GM12892 (cell line): ENCODE measurements at regions not wholly inside any gene's neighbourhood (a gene's known extent, or its start where the extent isn't known, plus 50 kb on each side); places are given as distances from the start of the nearest gene placed in this dataset.

ENCODE experiments used
- DNase-seq: peaks from one replicate; pipeline ENCODE4 v3.0.0; 2011; ENCODE audit not compliant: insufficient read length
- FAIRE-seq: peaks from 2 replicates; lab custom pipeline; 2011; peaks lifted over from hg19 to GRCh38; lab: Jason Lieb, UNC
- POLR2A ChIP-seq: IDR thresholded peaks from 2 replicates; pipeline ENCODE4 v1.6.1; 2011; ENCODE audit warnings: low read depth, low read length, control low read depth
- POLR2AphosphoS5 ChIP-seq: IDR thresholded peaks from 2 replicates; pipeline ENCODE4 v1.6.1; 2011; ENCODE audit warnings: low read depth, low read length, control low read depth
- TAF1 ChIP-seq: IDR thresholded peaks from 2 replicates; pipeline ENCODE4 v1.6.1; 2011; ENCODE audit warnings: low read depth, mild to moderate bottlenecking, control low read depth, low read length, borderline replicate concordance

DNA sequence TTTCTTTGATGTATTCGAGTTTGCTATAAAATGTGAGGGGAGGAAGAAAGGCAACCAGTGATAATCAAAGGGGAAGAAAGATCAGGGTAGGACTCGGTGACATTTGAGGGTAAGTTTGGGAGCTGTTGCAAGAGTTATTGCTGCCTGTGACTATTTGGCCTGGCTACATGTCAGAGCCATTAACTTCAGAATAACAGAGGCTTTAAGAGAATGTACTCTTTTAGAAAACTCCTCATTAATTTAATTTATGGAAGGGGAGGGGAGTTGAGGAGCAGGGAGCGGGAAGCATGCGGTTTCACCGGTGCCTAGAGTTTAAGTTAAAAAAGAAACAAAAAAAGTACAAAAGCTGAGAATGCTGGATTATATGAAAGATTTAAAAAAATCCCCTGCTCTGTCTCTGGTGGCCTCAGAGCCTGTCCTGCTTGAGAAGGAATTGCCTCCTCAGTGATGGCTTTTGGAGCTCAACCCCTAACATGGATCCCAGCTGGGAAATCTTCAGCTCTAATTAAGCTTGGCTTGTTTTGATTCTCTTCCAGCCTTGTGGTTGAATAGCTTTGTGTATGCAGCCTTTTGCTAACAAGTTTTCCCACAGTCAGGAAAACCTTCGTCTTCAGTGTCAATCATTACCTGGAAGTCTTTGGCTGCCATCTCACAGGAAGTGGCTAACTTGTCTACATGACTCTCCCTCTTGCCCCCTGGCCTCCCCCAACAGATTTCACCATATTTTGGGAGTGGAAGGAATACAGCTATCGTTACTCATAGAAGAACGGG lies 238.2 kb downstream of the SOX4 start:
- FAIRE-seq (no peak), DNase-seq (no peak)
- TF ChIP-seq POLR2A, result no peak
- TF ChIP-seq POLR2AphosphoS5, result no peak
- no peak for TF ChIP-seq TAF1

DNA sequence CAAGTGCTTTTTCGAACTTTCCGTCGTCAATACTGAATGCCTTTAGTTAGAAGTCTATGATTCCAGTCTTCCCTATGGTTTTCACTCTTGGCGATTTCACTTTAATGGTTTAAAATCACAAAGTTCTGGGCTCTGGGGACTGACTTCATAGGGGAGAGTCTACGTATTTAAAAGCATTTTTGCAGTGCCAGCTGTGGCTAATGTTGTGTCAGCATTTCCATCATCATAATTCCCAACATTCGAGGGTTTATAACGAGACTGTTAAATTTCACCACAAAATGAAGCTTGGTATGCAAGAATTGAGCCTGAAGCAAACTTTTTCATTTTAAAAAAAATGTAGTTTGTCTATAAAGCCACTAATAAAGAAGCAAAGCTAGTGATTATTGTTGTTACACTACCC lies 242.7 kb downstream of the SOX4 start:
- FAIRE-seq (no peak), DNase-seq (no peak)
- no peak for TF ChIP-seq TAF1
- TF ChIP-seq POLR2AphosphoS5, result no peak
- no peak for TF ChIP-seq POLR2A

DNA sequence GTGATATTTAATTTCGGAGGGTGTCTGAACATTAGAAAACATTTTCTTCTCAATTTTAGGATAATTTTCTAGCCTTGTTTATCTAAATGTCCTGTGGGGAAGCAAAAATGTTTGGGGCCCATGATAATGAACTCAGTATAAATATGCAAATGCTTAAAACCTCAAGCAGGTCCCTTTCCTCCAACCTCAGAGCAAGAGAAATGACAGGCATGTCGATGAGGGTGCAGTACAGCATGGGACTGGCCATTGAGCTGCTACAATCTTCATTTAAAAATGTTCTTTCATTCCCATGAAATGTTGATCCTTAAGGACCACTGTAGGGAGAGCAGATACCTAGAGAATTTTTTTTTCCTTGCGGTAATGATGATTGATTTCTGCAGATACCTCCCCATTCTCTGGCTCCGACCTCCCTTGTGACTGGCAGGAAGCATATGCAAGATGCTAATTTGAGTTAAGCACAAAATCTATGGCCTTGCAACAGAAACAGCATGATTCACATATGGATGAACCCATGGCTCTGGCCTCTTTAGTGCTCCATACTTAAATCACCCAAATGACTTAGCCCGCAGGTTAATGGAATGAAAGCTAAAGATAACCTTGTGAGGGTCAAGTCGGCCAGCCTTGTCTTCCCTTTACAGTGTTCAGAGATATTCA lies 243.3 kb downstream of the SOX4 start:
- TF ChIP-seq TAF1 (no peak), POLR2A (no peak), POLR2AphosphoS5 (no peak)
- DNase-seq (no peak), FAIRE-seq (peak; percentile 65)

DNA sequence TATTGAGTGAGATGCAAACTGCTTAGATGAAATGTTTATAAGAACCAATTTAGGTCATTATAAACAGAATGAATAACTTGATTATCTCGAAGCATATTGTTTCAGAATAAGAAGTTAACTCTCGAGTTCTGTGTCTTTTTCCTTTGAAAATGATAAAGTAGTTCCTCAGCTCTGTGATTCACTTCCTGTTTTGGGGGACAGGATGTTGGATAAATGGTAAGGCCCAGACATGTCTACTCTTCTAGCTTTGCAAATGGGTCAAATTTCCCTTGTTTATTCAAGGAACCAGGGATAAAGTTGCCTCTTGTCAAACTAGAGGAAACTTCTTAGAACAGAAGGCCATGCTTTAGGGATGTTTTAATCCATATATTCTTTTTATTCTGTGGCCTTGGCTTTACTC lies 246.9 kb downstream of the SOX4 start:
- DNase-seq (no peak), FAIRE-seq (no peak)
- no peak for TF ChIP-seq POLR2A
- no peak for TF ChIP-seq POLR2AphosphoS5
- TF ChIP-seq TAF1, result no peak

DNA sequence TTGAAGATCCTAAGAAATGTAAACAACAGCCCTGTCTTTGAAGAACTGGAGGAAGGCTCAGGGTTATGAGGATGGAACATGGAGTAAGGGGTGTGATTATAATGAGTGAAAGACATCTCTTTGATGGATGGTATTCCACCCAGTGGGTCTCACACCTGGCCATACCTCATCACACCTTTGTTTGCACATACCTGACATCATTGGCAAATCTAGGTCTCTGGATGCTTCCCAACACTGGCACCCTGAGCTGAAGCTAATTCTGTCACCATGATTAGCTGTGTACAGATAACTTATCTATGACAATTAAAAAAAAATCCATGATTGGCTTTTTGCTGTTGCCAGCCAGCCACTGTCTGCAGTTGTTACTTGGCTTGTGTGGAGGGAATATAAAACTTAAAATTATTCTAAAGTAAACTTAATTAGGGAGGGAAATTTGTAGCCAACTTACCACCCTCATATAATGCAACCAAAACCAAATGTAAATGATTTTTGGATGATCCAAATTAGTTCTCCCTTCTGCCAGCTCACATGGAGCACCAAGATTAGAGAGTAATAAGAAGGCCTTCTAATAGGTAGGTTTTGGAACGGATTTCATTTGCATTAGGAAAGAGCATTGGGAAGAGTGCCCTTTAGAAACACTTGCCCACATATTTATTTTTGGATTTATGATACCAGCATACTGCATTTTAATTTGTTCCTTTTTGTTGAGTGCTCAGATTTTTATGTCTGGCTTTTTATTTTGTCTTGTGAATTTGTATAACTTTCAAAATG lies 249.5 kb downstream of the SOX4 start:
- FAIRE-seq (no peak), DNase-seq (no peak)
- TF ChIP-seq TAF1 (no peak), POLR2A (no peak), POLR2AphosphoS5 (no peak)

DNA sequence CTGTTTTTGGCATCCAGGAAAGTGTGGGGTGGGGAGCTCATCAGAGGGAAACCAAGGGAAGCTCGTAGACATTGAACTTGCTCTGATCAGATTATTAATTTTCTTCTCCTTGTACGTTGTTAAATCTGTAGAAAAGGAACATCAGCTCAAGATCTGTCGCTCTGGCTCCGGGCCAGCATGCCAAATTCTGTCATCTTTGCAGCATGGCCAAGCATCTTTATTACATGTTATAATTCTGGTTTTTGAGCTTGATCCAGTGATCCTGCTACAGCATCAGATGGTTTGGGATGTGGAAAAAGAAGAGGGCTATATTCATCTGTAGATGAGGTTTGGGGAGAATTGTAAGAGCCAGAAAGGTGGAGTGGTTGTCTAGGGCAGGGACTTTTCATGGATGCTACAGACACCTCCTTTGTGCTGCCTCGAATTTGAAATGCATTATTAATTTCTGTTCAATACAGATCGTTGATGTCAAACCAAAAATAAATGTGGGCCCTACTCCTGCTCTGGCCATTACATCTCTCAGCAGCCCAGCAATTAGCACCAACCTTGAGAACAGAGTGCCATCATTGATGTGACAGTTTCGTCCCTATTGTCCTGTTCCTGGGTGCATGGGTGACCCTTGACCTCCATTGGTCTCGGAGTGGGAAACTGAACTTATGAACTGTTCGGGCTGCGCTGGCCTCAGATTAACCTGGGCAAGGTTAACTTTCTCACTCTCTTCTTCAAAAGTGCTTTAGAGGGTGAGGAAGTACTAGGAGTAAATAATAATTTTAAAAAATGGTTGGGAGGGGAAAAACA lies 250.8 kb downstream of the SOX4 start:
- peak; percentile 60 for FAIRE-seq
- TF ChIP-seq POLR2A (no peak), TAF1 (no peak), POLR2AphosphoS5 (no peak)
- DNase-seq, result no peak

DNA sequence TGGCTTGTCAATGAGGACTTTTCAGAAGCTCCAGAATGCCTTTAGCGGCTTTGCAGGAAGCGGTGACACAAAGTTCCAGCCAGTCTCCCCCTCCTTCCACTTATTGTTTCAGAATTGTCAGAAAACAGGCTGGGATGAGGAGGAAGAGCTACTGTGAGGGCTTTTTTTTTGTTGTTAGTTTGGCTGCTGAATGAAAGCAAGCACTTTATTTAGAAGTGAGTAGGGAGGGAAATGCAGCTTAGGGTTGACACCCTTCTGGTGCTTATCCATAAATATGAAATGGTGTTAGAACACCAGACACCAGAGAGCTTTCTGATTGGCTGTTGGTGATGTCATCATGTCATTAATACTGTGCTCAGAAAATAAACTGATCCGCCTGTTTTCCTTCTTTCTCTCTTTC lies 251.5 kb downstream of the SOX4 start:
- TF ChIP-seq TAF1, result no peak
- no peak for TF ChIP-seq POLR2AphosphoS5
- no peak for TF ChIP-seq POLR2A
- FAIRE-seq, result no peak
- no peak for DNase-seq

DNA sequence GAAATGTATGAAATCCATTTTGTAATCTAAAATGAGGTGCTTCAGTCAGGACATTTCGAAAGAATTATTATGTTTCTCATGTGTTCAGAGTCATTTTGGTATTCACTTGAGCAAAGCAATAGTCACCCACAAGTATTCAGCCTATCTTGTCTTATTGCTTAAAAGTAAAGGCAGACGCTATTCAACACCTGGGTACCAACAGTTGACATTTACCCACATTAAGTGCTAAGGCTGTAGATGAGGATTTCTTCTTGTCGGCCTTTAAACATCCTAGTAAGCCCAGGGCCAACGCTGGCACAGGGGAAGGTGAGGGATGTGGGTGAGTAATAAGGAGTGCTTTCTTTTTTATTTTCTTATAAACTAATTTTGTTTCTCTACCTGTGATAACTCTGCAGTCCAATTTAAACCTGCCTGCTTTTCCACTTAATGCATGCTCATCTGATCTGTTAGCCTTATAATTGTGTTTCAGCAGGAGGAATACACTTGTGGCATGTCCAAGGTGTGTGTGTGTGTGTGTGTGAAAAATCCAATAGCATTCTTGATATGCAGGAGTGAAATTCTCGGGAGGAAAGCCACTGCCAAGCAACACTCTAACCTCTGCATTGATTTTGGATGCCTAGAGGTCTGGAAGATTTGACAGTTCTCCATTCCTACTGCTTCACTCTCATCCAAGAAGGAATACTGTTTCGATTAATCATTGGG lies 252.0 kb downstream of the SOX4 start:
- TF ChIP-seq TAF1 (no peak), POLR2AphosphoS5 (no peak), POLR2A (no peak)
- DNase-seq, result no peak
- FAIRE-seq, result no peak

DNA sequence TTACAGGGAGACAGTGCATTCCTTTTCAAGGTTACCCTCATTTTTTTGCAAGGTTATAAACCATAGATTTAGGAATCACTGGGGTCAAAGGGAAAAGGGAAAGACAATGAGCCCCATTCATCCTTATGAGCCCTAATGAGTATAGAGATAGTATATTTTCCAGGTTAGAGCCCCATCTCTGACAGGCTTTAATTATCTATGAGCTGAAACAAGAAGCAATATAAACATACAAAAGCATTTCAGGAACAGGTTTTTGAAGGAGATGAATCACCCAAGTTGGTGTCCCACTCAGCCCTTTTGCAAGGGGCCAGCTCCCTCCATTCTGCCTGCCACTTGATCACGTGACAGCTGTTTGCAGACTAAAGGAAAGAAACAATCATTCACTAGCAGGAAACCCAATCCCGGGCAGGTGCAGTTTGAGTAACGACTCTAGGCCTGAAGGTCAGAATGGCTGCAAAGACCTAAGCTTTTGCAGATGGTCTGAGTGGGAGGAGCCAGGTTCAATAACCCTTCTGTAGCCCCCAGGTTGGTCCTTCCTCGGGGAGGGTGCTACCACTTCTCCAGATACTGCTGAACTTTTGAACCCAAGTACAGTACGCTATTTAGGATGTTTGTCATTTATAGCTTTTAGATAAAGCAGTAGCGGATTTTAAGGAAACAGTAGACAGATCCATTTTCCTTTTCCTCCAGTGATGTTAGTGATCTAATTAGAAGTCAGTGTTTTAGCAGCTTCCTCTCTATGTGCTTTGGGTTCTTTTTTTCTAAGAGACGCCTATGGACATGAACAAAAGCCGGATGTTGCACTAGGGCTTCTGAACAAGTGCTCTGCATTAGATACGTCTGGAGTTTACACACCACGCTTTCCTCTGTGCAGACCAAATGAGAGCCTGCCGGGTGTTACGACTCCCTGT lies 253.2 kb downstream of the SOX4 start:
- DNase-seq, result no peak
- TF ChIP-seq POLR2AphosphoS5, result no peak
- TF ChIP-seq TAF1, result no peak
- no peak for TF ChIP-seq POLR2A
- no peak for FAIRE-seq
